H9 (cell line): ENCODE measurements at regions not wholly inside any gene's neighbourhood (a gene's known extent, or its start where the extent isn't known, plus 50 kb on each side); places are given as distances from the start of the nearest gene placed in this dataset.

ENCODE experiments used
- DNase-seq: peaks from one replicate; pipeline ENCODE4 v3.0.0-alpha.2; 2017
- H2AFZ ChIP-seq: one replicate; pipeline ENCODE4 v1.6.1; 2013; ENCODE audit warnings: mild to moderate bottlenecking, low read length, control low read depth, moderate library complexity
- H2AK5ac ChIP-seq: 2 replicates; pipeline ENCODE4 v1.6.1; 2013; ENCODE audit warnings: low read length, control low read depth, mixed read lengths; ENCODE audit not compliant: insufficient read length
- H2BK120ac ChIP-seq: one replicate; pipeline ENCODE4 v1.6.1; 2013; ENCODE audit warnings: low read depth, mild to moderate bottlenecking, low read length, control low read depth, inconsistent platforms; ENCODE audit not compliant: poor library complexity, severe bottlenecking
- H2BK12ac ChIP-seq: 2 replicates; pipeline ENCODE4 v1.6.1; 2013; ENCODE audit warnings: low read length, control low read depth, mixed read lengths, low read depth; ENCODE audit not compliant: insufficient read length
- H2BK15ac ChIP-seq: 2 replicates; pipeline ENCODE4 v1.6.1; 2013; ENCODE audit warnings: low read depth, low read length, control low read depth
- H2BK20ac ChIP-seq: one replicate; pipeline ENCODE4 v1.6.1; 2013; ENCODE audit warnings: low read depth, mild to moderate bottlenecking, low read length, control low read depth, inconsistent platforms; ENCODE audit not compliant: poor library complexity, severe bottlenecking
- H2BK5ac ChIP-seq: 2 replicates; pipeline ENCODE4 v1.6.1; 2013; ENCODE audit warnings: low read length, control low read depth, mixed read lengths; ENCODE audit not compliant: insufficient read length
- H3K14ac ChIP-seq: 2 replicates; pipeline ENCODE4 v1.6.1; 2013; ENCODE audit warnings: low read length, control low read depth; ENCODE audit not compliant: insufficient read depth
- H3K18ac ChIP-seq: 2 replicates; pipeline ENCODE4 v1.6.1; 2013; ENCODE audit warnings: low read depth, mild to moderate bottlenecking, mixed read lengths, low read length, control low read depth; ENCODE audit not compliant: insufficient read length
- H3K23ac ChIP-seq: 2 replicates; pipeline ENCODE4 v1.6.1; 2013; ENCODE audit warnings: low read length, control low read depth, mixed read lengths, low read depth; ENCODE audit not compliant: insufficient read length
- H3K23me2 ChIP-seq: 2 replicates; pipeline ENCODE4 v1.6.1; 2013; ENCODE audit warnings: low read depth, mild to moderate bottlenecking, mixed read lengths, low read length, control low read depth; ENCODE audit not compliant: insufficient read length, poor library complexity, severe bottlenecking
- H3K27ac ChIP-seq: 2 replicates; pipeline ENCODE4 v1.5.1; 2013; ENCODE audit warnings: low read length, control low read depth, mixed read lengths, low read depth; ENCODE audit not compliant: insufficient read length
- H3K27me3 ChIP-seq: 2 replicates; pipeline ENCODE4 v1.6.1; 2013; ENCODE audit warnings: low read length, control low read depth, inconsistent platforms; ENCODE audit not compliant: insufficient read depth
- H3K4ac ChIP-seq: 2 replicates; pipeline ENCODE4 v1.6.1; 2013; ENCODE audit warnings: low read depth, mild to moderate bottlenecking, control low read depth, inconsistent platforms, low read length, moderate library complexity
- H3K4me1 ChIP-seq: 2 replicates; pipeline ENCODE4 v1.6.1; 2013; ENCODE audit warnings: low read length, control low read depth, inconsistent platforms; ENCODE audit not compliant: insufficient read depth
- H3K4me2 ChIP-seq: 2 replicates; pipeline ENCODE4 v1.6.1; 2013; ENCODE audit warnings: low read length, control low read depth, mixed read lengths; ENCODE audit not compliant: insufficient read length, insufficient read depth
- H3K56ac ChIP-seq: 2 replicates; pipeline ENCODE4 v1.6.1; 2013; ENCODE audit warnings: low read depth, mild to moderate bottlenecking, mixed read lengths, low read length, control low read depth; ENCODE audit not compliant: insufficient read length
- H3K79me1 ChIP-seq: 2 replicates; pipeline ENCODE4 v1.6.1; 2013; ENCODE audit warnings: low read depth, mild to moderate bottlenecking, moderate library complexity, low read length, control low read depth, inconsistent platforms; ENCODE audit not compliant: insufficient read depth, poor library complexity, severe bottlenecking
- H3K79me2 ChIP-seq: 2 replicates; pipeline ENCODE4 v1.6.1; 2013; ENCODE audit warnings: low read length, control low read depth, inconsistent platforms; ENCODE audit not compliant: insufficient read depth
- H3K9ac ChIP-seq: 2 replicates; pipeline ENCODE4 v1.6.1; 2013; ENCODE audit warnings: low read length, control low read depth, mixed read lengths; ENCODE audit not compliant: insufficient read length; ENCODE audit errors: extremely low read depth
- H3K9me3 ChIP-seq: one replicate; pipeline ENCODE4 v1.6.1; 2013; ENCODE audit warnings: low read depth, low read length, inconsistent platforms; ENCODE audit not compliant: control insufficient read depth
- H3T11ph ChIP-seq: one replicate; pipeline ENCODE4 v1.6.1; 2013; ENCODE audit warnings: mild to moderate bottlenecking, low read length, control low read depth, inconsistent platforms
- H4K20me1 ChIP-seq: one replicate; pipeline ENCODE4 v1.6.1; 2013; ENCODE audit not compliant: control insufficient read depth, insufficient read length, insufficient read depth
- H4K5ac ChIP-seq: 2 replicates; pipeline ENCODE4 v1.6.1; 2013; ENCODE audit warnings: low read depth, mild to moderate bottlenecking, mixed read lengths, low read length, control low read depth; ENCODE audit not compliant: insufficient read length
- H4K8ac ChIP-seq: replicated peaks from 2 replicates; pipeline ENCODE4 v1.6.1; 2013; ENCODE audit warnings: low read length, control low read depth, mixed read lengths, low read depth; ENCODE audit not compliant: insufficient read length
- H4K91ac ChIP-seq: 2 replicates; pipeline ENCODE4 v1.6.1; 2013; ENCODE audit warnings: low read depth, mild to moderate bottlenecking, moderate library complexity, mixed read lengths, low read length, control low read depth; ENCODE audit not compliant: insufficient read length
- H3K27ac Mint-ChIP-seq, 3 experiments: 2 replicates in 2 of 3; 3 replicates in 1 of 3; pipeline ENCODE4 v1.8.0; 2020 to 2021; ENCODE audit warnings: mixed read lengths in 3 of 3, mild to moderate bottlenecking in 1 of 3, moderate library complexity in 1 of 3
- H3K27me3 Mint-ChIP-seq: 2 replicates; pipeline ENCODE4 v1.8.0; 2021; ENCODE audit warnings: low read depth, mild to moderate bottlenecking, moderate library complexity, mixed read lengths
- H3K36me3 Mint-ChIP-seq, 3 experiments: 2 replicates in 2 of 3; 3 replicates in 1 of 3; pipeline ENCODE4 v1.8.0; 2020 to 2021; ENCODE audit warnings: low read depth in 3 of 3, mixed read lengths in 3 of 3; ENCODE audit not compliant: insufficient read depth in 1 of 3
- H3K4me1 Mint-ChIP-seq, 2 experiments: 2 replicates each; pipeline ENCODE4 v1.8.0; 2020; ENCODE audit warnings: mixed read lengths in 2 of 2
- H3K4me3 Mint-ChIP-seq, 2 experiments: 2 replicates in 1 of 2; 3 replicates in 1 of 2; pipeline ENCODE4 v1.8.0; 2020 to 2021; ENCODE audit warnings: mild to moderate bottlenecking in 2 of 2, mixed read lengths in 2 of 2, moderate library complexity in 1 of 2
- H3K9me3 Mint-ChIP-seq, 2 experiments: 2 replicates in 1 of 2; 3 replicates in 1 of 2; pipeline ENCODE4 v1.8.0; 2020; ENCODE audit warnings: mild to moderate bottlenecking in 2 of 2, mixed read lengths in 2 of 2, moderate library complexity in 1 of 2
- CTCF ChIP-seq: fragments of 200-600 bp; sonication (generic); conservative IDR thresholded peaks from 3 replicates; pipeline ENCODE4 v1.8.0; 2021; ENCODE audit warnings: antibody characterized with exemption, mild to moderate bottlenecking
- WGBS: extraction: QIAGEN DNeasy Blood & Tissue Kit; methylation state at CpG from one replicate; pipeline ENCODE4 v1.1.7; 2013; ENCODE audit warnings: missing lambda C conversion rate, low lambda C conversion rate, mixed read lengths; ENCODE audit not compliant: insufficient read length; ENCODE audit errors: extremely low coverage; 5-methylcytosine and 5-hydroxymethylcytosine counted together

GRCh38 chr7:52211930-52212329 lies 823.5 kb upstream of the POM121L12 start:
- Histone ChIP-seq H4K20me1 (no peaks in the 10 kb centered on the region), H3K9ac (no peak overlapping the region), H3K4me2 (no peak overlapping the region), H3K79me1 (no peaks in the 10 kb centered on the region), H2BK20ac (no peak overlapping the region), H3K4ac (no peak overlapping the region), H3K56ac (no peak overlapping the region), H3T11ph (no peak overlapping the region), H3K18ac (no peak overlapping the region), H4K5ac (no peak overlapping the region), H4K91ac (no peak overlapping the region), H3K14ac (no peak overlapping the region), H2AFZ (no peak overlapping the region), H3K79me2 (no peaks in the 10 kb centered on the region), H3K27me3 (no peaks in the 10 kb centered on the region), H3K9me3 (no peaks in the 10 kb centered on the region), H3K23me2 (no peaks in the 10 kb centered on the region), H2BK5ac (no peak overlapping the region), H4K8ac (no peak overlapping the region), H2BK15ac (no peak overlapping the region), H2BK12ac (no peak overlapping the region), H2AK5ac (no peak overlapping the region), H3K27ac (no peak overlapping the region), H3K23ac (no peak overlapping the region), H3K4me1 (no peaks in the 10 kb centered on the region), H2BK120ac (no peak overlapping the region)
- no peaks in the 10 kb centered on the region for H3K27me3 Mint-ChIP-seq
- no peaks in the 10 kb centered on the region; a peak in 1 of 5 replicates for H3K9me3 Mint-ChIP-seq
- DNase-seq, result no peak
- H3K4me1 Mint-ChIP-seq, result peaks cover 8% of the 10 kb centered on the region in 2 experiments; a peak in 3 of 4 replicates
- no peak overlapping the region for H3K4me3 Mint-ChIP-seq
- no peak for TF ChIP-seq CTCF
- H3K27ac Mint-ChIP-seq, result no peak overlapping the region
- peaks cover 0 to 6% (median 0%) of the 10 kb centered on the region in 3 experiments; a peak in 3 of 7 replicates for H3K36me3 Mint-ChIP-seq
- WGBS, result no CpG with 5 or more reads among the region's 3 CpGs
